Loucy (cell line): ENCODE measurements at regions not wholly inside any gene's neighbourhood (a gene's known extent, or its start where the extent isn't known, plus 50 kb on each side); places are given as distances from the start of the nearest gene placed in this dataset.

Experiments
- H2AFZ ChIP-seq: fragments of 200-600 bp; sonication (generic); 2 replicates; pipeline ENCODE4 v1.6.0; 2016; ENCODE audit warnings: antibody characterized with exemption, mild to moderate bottlenecking, low read length, moderate library complexity
- H3F3A ChIP-seq: fragments of 200-600 bp; 2 replicates; pipeline ENCODE4 v1.6.0; 2016; ENCODE audit warnings: antibody characterized with exemption, low read depth, mild to moderate bottlenecking
- H3K27me3 ChIP-seq: fragments of 200-600 bp; sonication (generic); 2 replicates; pipeline ENCODE4 v1.6.1; 2014; ENCODE audit warnings: low read length, mild to moderate bottlenecking; ENCODE audit not compliant: insufficient read depth, poor library complexity, severe bottlenecking
- H3K36me3 ChIP-seq: fragments of 200-600 bp; sonication (generic); 2 replicates; pipeline ENCODE4 v1.6.1; 2016; ENCODE audit warnings: low read length; ENCODE audit not compliant: insufficient read depth
- H3K4me1 ChIP-seq: fragments of 200-600 bp; sonication (generic); 2 replicates; pipeline ENCODE4 v1.5.1; 2014; ENCODE audit warnings: low read length, mild to moderate bottlenecking; ENCODE audit not compliant: insufficient read depth, poor library complexity, severe bottlenecking
- H3K4me2 ChIP-seq: fragments of 200-600 bp; sonication (generic); 2 replicates; pipeline ENCODE4 v1.6.0; 2014; ENCODE audit warnings: antibody characterized with exemption, low read length, low read depth, mild to moderate bottlenecking; ENCODE audit not compliant: poor library complexity, severe bottlenecking
- H3K4me3 ChIP-seq: fragments of 200-600 bp; sonication (generic); 2 replicates; pipeline ENCODE4 v1.5.1; 2014; ENCODE audit warnings: low read length, mild to moderate bottlenecking, mixed read lengths; ENCODE audit not compliant: poor library complexity, severe bottlenecking
- H3K79me2 ChIP-seq: fragments of 200-600 bp; sonication (generic); 2 replicates; pipeline ENCODE4 v1.6.1; 2014; ENCODE audit warnings: low read length; ENCODE audit not compliant: insufficient read depth
- H3K9ac ChIP-seq: fragments of 200-600 bp; sonication (generic); 2 replicates; pipeline ENCODE4 v1.6.0; 2014; ENCODE audit warnings: mild to moderate bottlenecking, low read depth, low read length, moderate library complexity; ENCODE audit not compliant: poor library complexity, severe bottlenecking
- H3K9me2 ChIP-seq: fragments of 200-600 bp; sonication (generic); replicated peaks from 2 replicates; pipeline ENCODE4 v1.6.1; 2016; ENCODE audit warnings: low read depth, low read length, mixed read lengths
- H3K9me3 ChIP-seq: fragments of 200-600 bp; sonication (generic); 2 replicates; pipeline ENCODE4 v1.6.1; 2014; ENCODE audit warnings: mild to moderate bottlenecking, antibody characterized with exemption, low read length, low read depth; ENCODE audit not compliant: insufficient read depth
- H4K20me1 ChIP-seq: fragments of 200-600 bp; sonication (generic); 2 replicates; pipeline ENCODE4 v1.6.0; 2014; ENCODE audit warnings: antibody characterized with exemption, low read length, mild to moderate bottlenecking; ENCODE audit not compliant: insufficient read depth, poor library complexity, severe bottlenecking
- EZH2phosphoT487 ChIP-seq: fragments of 200-600 bp; IDR thresholded peaks from 2 replicates; pipeline ENCODE4 v1.6.1; 2018; ENCODE audit warnings: antibody characterized with exemption, mild to moderate bottlenecking, moderate library complexity, borderline replicate concordance
- TF ChIP-seq, protein P1 (sequence below): fragments of 200-600 bp; sonication (generic); conservative IDR thresholded peaks from 2 replicates; pipeline ENCODE4 v1.5.1; 2014; ENCODE audit warnings: mild to moderate bottlenecking, antibody characterized with exemption, low read length

- H3K4me2 ChIP-seq = no peak overlapping the region
Observed at GRCh38 chr2:45119855-45120254, 110.6 kb upstream of the SIX2 start.

GRCh38 chr2:45119038-45119437, 109.8 kb upstream of the SIX2 start:
- no peaks in the 10 kb centered on the region for H3F3A ChIP-seq
- no peaks in the 10 kb centered on the region for H3K79me2 ChIP-seq
- TF ChIP-seq EZH2phosphoT487 = no peak
- TF ChIP-seq, protein P1, sequence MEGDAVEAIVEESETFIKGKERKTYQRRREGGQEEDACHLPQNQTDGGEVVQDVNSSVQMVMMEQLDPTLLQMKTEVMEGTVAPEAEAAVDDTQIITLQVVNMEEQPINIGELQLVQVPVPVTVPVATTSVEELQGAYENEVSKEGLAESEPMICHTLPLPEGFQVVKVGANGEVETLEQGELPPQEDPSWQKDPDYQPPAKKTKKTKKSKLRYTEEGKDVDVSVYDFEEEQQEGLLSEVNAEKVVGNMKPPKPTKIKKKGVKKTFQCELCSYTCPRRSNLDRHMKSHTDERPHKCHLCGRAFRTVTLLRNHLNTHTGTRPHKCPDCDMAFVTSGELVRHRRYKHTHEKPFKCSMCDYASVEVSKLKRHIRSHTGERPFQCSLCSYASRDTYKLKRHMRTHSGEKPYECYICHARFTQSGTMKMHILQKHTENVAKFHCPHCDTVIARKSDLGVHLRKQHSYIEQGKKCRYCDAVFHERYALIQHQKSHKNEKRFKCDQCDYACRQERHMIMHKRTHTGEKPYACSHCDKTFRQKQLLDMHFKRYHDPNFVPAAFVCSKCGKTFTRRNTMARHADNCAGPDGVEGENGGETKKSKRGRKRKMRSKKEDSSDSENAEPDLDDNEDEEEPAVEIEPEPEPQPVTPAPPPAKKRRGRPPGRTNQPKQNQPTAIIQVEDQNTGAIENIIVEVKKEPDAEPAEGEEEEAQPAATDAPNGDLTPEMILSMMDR = no peak
- no peak overlapping the region for H3K9ac ChIP-seq
- no peaks in the 10 kb centered on the region for H3K9me3 ChIP-seq
- no peaks in the 10 kb centered on the region for H3K27me3 ChIP-seq
- H3K4me2 ChIP-seq = no peak overlapping the region
- H3K4me1 ChIP-seq = no peaks in the 10 kb centered on the region
- no peaks in the 10 kb centered on the region for H3K36me3 ChIP-seq
- no peaks in the 10 kb centered on the region for H4K20me1 ChIP-seq
- no peaks in the 10 kb centered on the region for H3K9me2 ChIP-seq
- H2AFZ ChIP-seq = no peak overlapping the region
- H3K4me3 ChIP-seq = no peak overlapping the region

More at GRCh38 chr2:45119855-45120254, 110.6 kb upstream of the SIX2 start:
- Histone ChIP-seq H3K27me3 (no peaks in the 10 kb centered on the region), H3F3A (no peaks in the 10 kb centered on the region), H2AFZ (no peak overlapping the region), H3K36me3 (no peaks in the 10 kb centered on the region), H3K9ac (no peak overlapping the region), H3K4me1 (no peaks in the 10 kb centered on the region), H4K20me1 (no peaks in the 10 kb centered on the region), H3K4me3 (no peak overlapping the region), H3K79me2 (no peaks in the 10 kb centered on the region), H3K9me3 (no peaks in the 10 kb centered on the region), H3K9me2 (no peaks in the 10 kb centered on the region)
- no peak for TF ChIP-seq EZH2phosphoT487
- TF ChIP-seq, protein P1 = no peak

DNA sequence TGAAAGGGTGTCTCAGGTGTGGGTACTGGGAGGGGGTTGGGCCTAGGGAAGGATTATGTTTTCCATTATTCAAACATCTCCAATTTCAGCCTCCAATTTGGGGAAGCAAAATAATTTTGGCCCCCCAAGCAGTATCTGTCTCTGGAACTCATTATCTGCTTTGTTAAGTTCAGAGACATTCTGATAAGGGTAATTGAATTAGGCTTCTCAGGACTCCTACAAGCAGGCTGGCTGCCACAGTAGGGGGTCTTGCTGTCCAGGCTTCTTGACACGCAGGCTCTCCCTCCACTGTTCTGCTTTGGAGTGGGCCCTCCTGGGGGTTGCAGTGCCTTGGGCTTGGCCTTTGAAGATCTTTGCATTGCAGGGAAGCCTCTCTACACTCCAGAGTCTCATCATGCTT, 108.1 kb upstream of the SIX2 start:
- H3K4me3 ChIP-seq = no peak overlapping the region
- no peaks in the 10 kb centered on the region for H3K4me1 ChIP-seq
- H3K79me2 ChIP-seq = no peaks in the 10 kb centered on the region
- no peak overlapping the region for H3K9ac ChIP-seq
- H2AFZ ChIP-seq = no peak overlapping the region
- TF ChIP-seq, protein P1 = no peak
- no peak for TF ChIP-seq EZH2phosphoT487
- no peak overlapping the region for H3K4me2 ChIP-seq
- H3K9me3 ChIP-seq = no peaks in the 10 kb centered on the region
- no peaks in the 10 kb centered on the region for H4K20me1 ChIP-seq
- no peaks in the 10 kb centered on the region for H3K9me2 ChIP-seq
- no peaks in the 10 kb centered on the region for H3F3A ChIP-seq
- no peaks in the 10 kb centered on the region for H3K27me3 ChIP-seq
- H3K36me3 ChIP-seq = no peaks in the 10 kb centered on the region
